GM23338 (cell line): ENCODE measurements at regions not wholly inside any gene's neighbourhood (a gene's known extent, or its start where the extent isn't known, plus 50 kb on each side); places are given as distances from the start of the nearest gene placed in this dataset.
A peak's percentile ranks its signal among the peaks of the same experiment; 100 is the strongest.

Source experiments
- ATAC-seq: fragments of 200-7000 bp; cut with Tn5 transposase; 3 replicates; pipeline ENCODE4 v1.9.1; 2020
- DNase-seq: peaks from one replicate; pipeline ENCODE4 v3.0.0-alpha.2; 2015; ENCODE audit warnings: low spot score
- H2AFZ ChIP-seq: fragments of 200-600 bp; sonication (generic); 2 replicates; pipeline ENCODE4 v1.8.0; 2016; ENCODE audit warnings: antibody characterized with exemption, mild to moderate bottlenecking, moderate library complexity
- H3F3A ChIP-seq: fragments of 200-600 bp; sonication (generic); replicated peaks from 2 replicates; pipeline ENCODE4 v1.8.0; 2017; ENCODE audit warnings: antibody characterized with exemption, mixed run types, low read depth
- H3K27ac ChIP-seq: fragments of 200-600 bp; sonication (generic); 2 replicates; pipeline ENCODE4 v1.6.1; 2016; ENCODE audit warnings: low read depth
- H3K27me3 ChIP-seq: fragments of 200-600 bp; sonication (generic); 2 replicates; pipeline ENCODE4 v1.8.0; 2016; ENCODE audit warnings: mild to moderate bottlenecking, mixed run types, moderate library complexity; ENCODE audit not compliant: insufficient read depth
- H3K36me3 ChIP-seq: fragments of 200-600 bp; sonication (generic); 2 replicates; pipeline ENCODE4 v1.8.0; 2016; ENCODE audit warnings: mild to moderate bottlenecking; ENCODE audit not compliant: insufficient read depth
- H3K4me1 ChIP-seq: fragments of 200-600 bp; sonication (generic); 2 replicates; pipeline ENCODE4 v1.8.0; 2016; ENCODE audit warnings: mild to moderate bottlenecking, moderate library complexity; ENCODE audit not compliant: insufficient read depth
- H3K4me2 ChIP-seq: fragments of 200-600 bp; sonication (generic); 2 replicates; pipeline ENCODE4 v1.7.1; 2017; ENCODE audit warnings: mixed run types
- H3K4me3 ChIP-seq: fragments of 200-600 bp; sonication (generic); 2 replicates; pipeline ENCODE4 v1.6.1; 2016; ENCODE audit warnings: mixed run types
- H3K79me2 ChIP-seq: fragments of 200-600 bp; sonication (generic); replicated peaks from 2 replicates; pipeline ENCODE4 v1.8.0; 2017; ENCODE audit warnings: mild to moderate bottlenecking; ENCODE audit not compliant: insufficient read depth
- H3K9me2 ChIP-seq: fragments of 200-600 bp; sonication (generic); 2 replicates; pipeline ENCODE4 v1.8.0; 2017; ENCODE audit not compliant: insufficient read depth
- H4K20me1 ChIP-seq: fragments of 200-600 bp; sonication (generic); replicated peaks from 2 replicates; pipeline ENCODE4 v1.8.0; 2017; ENCODE audit warnings: mild to moderate bottlenecking; ENCODE audit not compliant: insufficient read depth
- H3K27ac Mint-ChIP-seq: 2 replicates; pipeline ENCODE4 v1.8.0; 2020; ENCODE audit warnings: inconsistent platforms, mild to moderate bottlenecking, moderate library complexity, mixed read lengths
- H3K27me3 Mint-ChIP-seq: 3 replicates; pipeline ENCODE4 v1.8.0; 2022; ENCODE audit warnings: low read depth, mild to moderate bottlenecking, moderate library complexity, mixed read lengths, inconsistent platforms; ENCODE audit not compliant: insufficient read depth, poor library complexity
- H3K36me3 Mint-ChIP-seq: 3 replicates; pipeline ENCODE4 v1.8.0; 2021; ENCODE audit warnings: low read depth, mild to moderate bottlenecking, inconsistent platforms, moderate library complexity, mixed read lengths
- H3K4me1 Mint-ChIP-seq: 3 replicates; pipeline ENCODE4 v1.8.0; 2020; ENCODE audit warnings: mild to moderate bottlenecking, inconsistent platforms, mixed read lengths
- H3K4me3 Mint-ChIP-seq: 3 replicates; pipeline ENCODE4 v1.8.0; 2021; ENCODE audit warnings: moderate library complexity, mild to moderate bottlenecking, inconsistent platforms, mixed read lengths
- H3K9me3 Mint-ChIP-seq: 3 replicates; pipeline ENCODE4 v1.8.0; 2020; ENCODE audit warnings: moderate library complexity, mild to moderate bottlenecking, inconsistent platforms, mixed read lengths
- CREB1 ChIP-seq: fragments of 250-450 bp; sonication (Bioruptor Pico); IDR thresholded peaks from 2 replicates; pipeline ENCODE4 v1.5.0; 2020; ENCODE audit warnings: low read depth, mild to moderate bottlenecking, moderate library complexity
- CTCF ChIP-seq, 2 experiments: fragments of 200-600 bp in 1 of 2; sonication (generic) in 1 of 2; conservative IDR thresholded peaks; 2 replicates each; pipeline versions ENCODE4 v1.5.1 to v1.6.1; 2016 to 2017; ENCODE audit warnings: antibody characterized with exemption in 2 of 2, low read depth in 2 of 2, mild to moderate bottlenecking in 2 of 2, moderate library complexity in 1 of 2
- ETS1 ChIP-seq: IDR thresholded peaks from 2 replicates; pipeline ENCODE4 v1.6.1; 2016; ENCODE audit warnings: antibody characterized with exemption
- EZH2 ChIP-seq: fragments of 200-600 bp; sonication (generic); IDR thresholded peaks from one replicate; pipeline ENCODE4 v1.8.0; 2017; ENCODE audit warnings: antibody characterized with exemption, mild to moderate bottlenecking, low read depth; ENCODE audit not compliant: unreplicated experiment
- EZH2phosphoT487 ChIP-seq: fragments of 200-600 bp; sonication (generic); IDR thresholded peaks from one replicate; pipeline ENCODE4 v1.8.1; 2018; ENCODE audit warnings: antibody characterized with exemption; ENCODE audit not compliant: unreplicated experiment
- JUNB ChIP-seq: IDR thresholded peaks from one replicate; pipeline ENCODE4 v1.6.1; 2016; ENCODE audit warnings: antibody characterized with exemption; ENCODE audit not compliant: unreplicated experiment
- NANOG ChIP-seq: IDR thresholded peaks from 2 replicates; pipeline ENCODE4 v1.6.1; 2016; ENCODE audit warnings: antibody characterized with exemption, borderline replicate concordance
- POLR2AphosphoS5 ChIP-seq: IDR thresholded peaks from 2 replicates; pipeline ENCODE4 v1.6.1; 2016; ENCODE audit warnings: antibody characterized with exemption, low read depth
- STAT1 ChIP-seq: IDR thresholded peaks from one replicate; pipeline ENCODE4 v1.6.1; 2016; ENCODE audit warnings: antibody characterized with exemption; ENCODE audit not compliant: unreplicated experiment
- ZNF114 ChIP-seq: fragments of 250-450 bp; sonication (Bioruptor Pico); IDR thresholded peaks from 2 replicates; pipeline ENCODE4 v1.5.0; 2020; ENCODE audit warnings: mild to moderate bottlenecking, moderate library complexity
- ZNF331 ChIP-seq: fragments of 250-450 bp; sonication (Bioruptor Pico); IDR thresholded peaks from 2 replicates; pipeline ENCODE4 v1.5.0; 2020; ENCODE audit warnings: low read depth, mild to moderate bottlenecking, moderate library complexity
- TF ChIP-seq, protein P1 (sequence below): fragments of 250-450 bp; sonication (Bioruptor Pico); IDR thresholded peaks from 2 replicates; pipeline ENCODE4 v1.5.0; 2020; ENCODE audit warnings: mild to moderate bottlenecking, moderate library complexity
- TF ChIP-seq, protein P2 (sequence below): IDR thresholded peaks from one replicate; pipeline ENCODE4 v1.6.1; 2018; ENCODE audit warnings: antibody characterized with exemption; ENCODE audit not compliant: unreplicated experiment

- H2AFZ ChIP-seq, result peak overlapping the region; percentile 44
- no peak for DNase-seq
- no peaks in the 10 kb centered on the region for H3K9me2 ChIP-seq
- no peak overlapping the region for H3K27ac Mint-ChIP-seq
- H3K36me3 Mint-ChIP-seq, result no peaks in the 10 kb centered on the region
- H3K4me1 ChIP-seq, result no peaks in the 10 kb centered on the region
- H3K36me3 ChIP-seq, result no peaks in the 10 kb centered on the region
- no peak overlapping the region for H3K4me2 ChIP-seq
- no peak overlapping the region for H3K4me3 ChIP-seq
- peaks cover 3% of the 10 kb centered on the region; the same call in 2 of the 3 replicates for H3K4me1 Mint-ChIP-seq
- no peaks in the 10 kb centered on the region for H3K27me3 Mint-ChIP-seq
- no peaks in the 10 kb centered on the region for H3K9me3 Mint-ChIP-seq
- TF ChIP-seq, protein P1, sequence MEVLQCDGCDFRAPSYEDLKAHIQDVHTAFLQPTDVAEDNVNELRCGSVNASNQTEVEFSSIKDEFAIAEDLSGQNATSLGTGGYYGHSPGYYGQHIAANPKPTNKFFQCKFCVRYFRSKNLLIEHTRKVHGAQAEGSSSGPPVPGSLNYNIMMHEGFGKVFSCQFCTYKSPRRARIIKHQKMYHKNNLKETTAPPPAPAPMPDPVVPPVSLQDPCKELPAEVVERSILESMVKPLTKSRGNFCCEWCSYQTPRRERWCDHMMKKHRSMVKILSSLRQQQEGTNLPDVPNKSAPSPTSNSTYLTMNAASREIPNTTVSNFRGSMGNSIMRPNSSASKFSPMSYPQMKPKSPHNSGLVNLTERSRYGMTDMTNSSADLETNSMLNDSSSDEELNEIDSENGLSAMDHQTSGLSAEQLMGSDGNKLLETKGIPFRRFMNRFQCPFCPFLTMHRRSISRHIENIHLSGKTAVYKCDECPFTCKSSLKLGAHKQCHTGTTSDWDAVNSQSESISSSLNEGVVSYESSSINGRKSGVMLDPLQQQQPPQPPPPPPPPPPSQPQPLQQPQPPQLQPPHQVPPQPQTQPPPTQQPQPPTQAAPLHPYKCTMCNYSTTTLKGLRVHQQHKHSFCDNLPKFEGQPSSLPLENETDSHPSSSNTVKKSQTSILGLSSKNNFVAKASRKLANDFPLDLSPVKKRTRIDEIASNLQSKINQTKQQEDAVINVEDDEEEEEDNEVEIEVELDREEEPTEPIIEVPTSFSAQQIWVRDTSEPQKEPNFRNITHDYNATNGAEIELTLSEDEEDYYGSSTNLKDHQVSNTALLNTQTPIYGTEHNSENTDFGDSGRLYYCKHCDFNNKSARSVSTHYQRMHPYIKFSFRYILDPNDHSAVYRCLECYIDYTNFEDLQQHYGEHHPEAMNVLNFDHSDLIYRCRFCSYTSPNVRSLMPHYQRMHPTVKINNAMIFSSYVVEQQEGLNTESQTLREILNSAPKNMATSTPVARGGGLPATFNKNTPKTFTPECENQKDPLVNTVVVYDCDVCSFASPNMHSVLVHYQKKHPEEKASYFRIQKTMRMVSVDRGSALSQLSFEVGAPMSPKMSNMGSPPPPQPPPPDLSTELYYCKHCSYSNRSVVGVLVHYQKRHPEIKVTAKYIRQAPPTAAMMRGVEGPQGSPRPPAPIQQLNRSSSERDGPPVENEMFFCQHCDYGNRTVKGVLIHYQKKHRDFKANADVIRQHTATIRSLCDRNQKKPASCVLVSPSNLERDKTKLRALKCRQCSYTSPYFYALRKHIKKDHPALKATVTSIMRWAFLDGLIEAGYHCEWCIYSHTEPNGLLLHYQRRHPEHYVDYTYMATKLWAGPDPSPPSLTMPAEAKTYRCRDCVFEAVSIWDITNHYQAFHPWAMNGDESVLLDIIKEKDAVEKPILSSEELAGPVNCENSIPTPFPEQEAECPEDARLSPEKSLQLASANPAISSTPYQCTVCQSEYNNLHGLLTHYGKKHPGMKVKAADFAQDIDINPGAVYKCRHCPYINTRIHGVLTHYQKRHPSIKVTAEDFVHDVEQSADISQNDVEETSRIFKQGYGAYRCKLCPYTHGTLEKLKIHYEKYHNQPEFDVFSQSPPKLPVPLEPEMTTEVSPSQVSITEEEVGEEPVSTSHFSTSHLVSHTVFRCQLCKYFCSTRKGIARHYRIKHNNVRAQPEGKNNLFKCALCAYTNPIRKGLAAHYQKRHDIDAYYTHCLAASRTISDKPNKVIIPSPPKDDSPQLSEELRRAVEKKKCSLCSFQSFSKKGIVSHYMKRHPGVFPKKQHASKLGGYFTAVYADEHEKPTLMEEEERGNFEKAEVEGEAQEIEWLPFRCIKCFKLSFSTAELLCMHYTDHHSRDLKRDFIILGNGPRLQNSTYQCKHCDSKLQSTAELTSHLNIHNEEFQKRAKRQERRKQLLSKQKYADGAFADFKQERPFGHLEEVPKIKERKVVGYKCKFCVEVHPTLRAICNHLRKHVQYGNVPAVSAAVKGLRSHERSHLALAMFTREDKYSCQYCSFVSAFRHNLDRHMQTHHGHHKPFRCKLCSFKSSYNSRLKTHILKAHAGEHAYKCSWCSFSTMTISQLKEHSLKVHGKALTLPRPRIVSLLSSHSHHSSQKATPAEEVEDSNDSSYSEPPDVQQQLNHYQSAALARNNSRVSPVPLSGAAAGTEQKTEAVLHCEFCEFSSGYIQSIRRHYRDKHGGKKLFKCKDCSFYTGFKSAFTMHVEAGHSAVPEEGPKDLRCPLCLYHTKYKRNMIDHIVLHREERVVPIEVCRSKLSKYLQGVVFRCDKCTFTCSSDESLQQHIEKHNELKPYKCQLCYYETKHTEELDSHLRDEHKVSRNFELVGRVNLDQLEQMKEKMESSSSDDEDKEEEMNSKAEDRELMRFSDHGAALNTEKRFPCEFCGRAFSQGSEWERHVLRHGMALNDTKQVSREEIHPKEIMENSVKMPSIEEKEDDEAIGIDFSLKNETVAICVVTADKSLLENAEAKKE, result no peak
- TF ChIP-seq STAT1 (no peak), ZNF331 (CRISPR knock-in tag) (no peak), POLR2AphosphoS5 (no peak), EZH2phosphoT487 (no peak), CTCF (conservative IDR thresholded peaks at IDR 0.05; ENCODE audit: low read depth in 2 of 2) (no peak), ETS1 (no peak), JUNB (no peak), CREB1 (CRISPR knock-in tag) (no peak), NANOG (no peak), ZNF114 (CRISPR knock-in tag) (no peak), EZH2 (no peak)
- TF ChIP-seq, protein P2, sequence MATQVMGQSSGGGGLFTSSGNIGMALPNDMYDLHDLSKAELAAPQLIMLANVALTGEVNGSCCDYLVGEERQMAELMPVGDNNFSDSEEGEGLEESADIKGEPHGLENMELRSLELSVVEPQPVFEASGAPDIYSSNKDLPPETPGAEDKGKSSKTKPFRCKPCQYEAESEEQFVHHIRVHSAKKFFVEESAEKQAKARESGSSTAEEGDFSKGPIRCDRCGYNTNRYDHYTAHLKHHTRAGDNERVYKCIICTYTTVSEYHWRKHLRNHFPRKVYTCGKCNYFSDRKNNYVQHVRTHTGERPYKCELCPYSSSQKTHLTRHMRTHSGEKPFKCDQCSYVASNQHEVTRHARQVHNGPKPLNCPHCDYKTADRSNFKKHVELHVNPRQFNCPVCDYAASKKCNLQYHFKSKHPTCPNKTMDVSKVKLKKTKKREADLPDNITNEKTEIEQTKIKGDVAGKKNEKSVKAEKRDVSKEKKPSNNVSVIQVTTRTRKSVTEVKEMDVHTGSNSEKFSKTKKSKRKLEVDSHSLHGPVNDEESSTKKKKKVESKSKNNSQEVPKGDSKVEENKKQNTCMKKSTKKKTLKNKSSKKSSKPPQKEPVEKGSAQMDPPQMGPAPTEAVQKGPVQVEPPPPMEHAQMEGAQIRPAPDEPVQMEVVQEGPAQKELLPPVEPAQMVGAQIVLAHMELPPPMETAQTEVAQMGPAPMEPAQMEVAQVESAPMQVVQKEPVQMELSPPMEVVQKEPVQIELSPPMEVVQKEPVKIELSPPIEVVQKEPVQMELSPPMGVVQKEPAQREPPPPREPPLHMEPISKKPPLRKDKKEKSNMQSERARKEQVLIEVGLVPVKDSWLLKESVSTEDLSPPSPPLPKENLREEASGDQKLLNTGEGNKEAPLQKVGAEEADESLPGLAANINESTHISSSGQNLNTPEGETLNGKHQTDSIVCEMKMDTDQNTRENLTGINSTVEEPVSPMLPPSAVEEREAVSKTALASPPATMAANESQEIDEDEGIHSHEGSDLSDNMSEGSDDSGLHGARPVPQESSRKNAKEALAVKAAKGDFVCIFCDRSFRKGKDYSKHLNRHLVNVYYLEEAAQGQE, result no peak
- no peak overlapping the region for H3K27ac ChIP-seq
- H3F3A ChIP-seq, result no peaks in the 10 kb centered on the region
- no peaks in the 10 kb centered on the region for H4K20me1 ChIP-seq
- H3K79me2 ChIP-seq, result no peaks in the 10 kb centered on the region
- no peak for ATAC-seq
- H3K27me3 ChIP-seq, result no peaks in the 10 kb centered on the region
- no peak overlapping the region for H3K4me3 Mint-ChIP-seq
Measured at GRCh38 chr6:48813836-48814235, 649.2 kb downstream of the MMUT start.
